Medulla oblongata (tissue), 1 donor: ENCODE measurements at regions not wholly inside any gene's neighbourhood (a gene's known extent, or its start where the extent isn't known, plus 50 kb on each side); places are given as distances from the start of the nearest gene placed in this dataset.

ENCODE experiments used
- DNase-seq: peaks from one replicate; pipeline ENCODE4 v3.0.0-alpha.2; 2015; ENCODE audit errors: extremely low spot score

- no peak for DNase-seq
Observed at GRCh38 chr16:13291591-13292333, 390.4 kb downstream of the SHISA9 start.

DNA sequence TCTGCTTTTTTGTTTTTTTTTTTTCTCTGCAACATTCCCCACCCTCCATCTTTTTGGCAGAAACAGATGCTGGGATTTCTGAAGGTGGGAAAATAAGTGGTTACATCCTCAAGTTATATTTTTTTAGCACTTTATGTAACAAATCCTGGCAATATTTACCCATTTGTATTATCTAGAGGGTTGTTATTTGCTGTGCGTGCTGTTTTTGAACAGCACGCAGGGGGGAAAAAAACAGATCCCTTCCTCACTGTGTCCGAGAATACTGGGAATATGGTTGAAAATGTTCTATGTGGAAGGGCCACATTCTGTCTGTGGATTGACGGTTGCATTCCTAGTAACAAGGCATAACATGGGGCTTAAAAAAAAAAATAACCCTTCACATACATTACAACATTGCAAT is 394.8 kb downstream of the SHISA9 start:
- no peak for DNase-seq

- no peak for DNase-seq
Observed at GRCh38 chr16:13298666-13299065, 397.3 kb downstream of the SHISA9 start.

DNA sequence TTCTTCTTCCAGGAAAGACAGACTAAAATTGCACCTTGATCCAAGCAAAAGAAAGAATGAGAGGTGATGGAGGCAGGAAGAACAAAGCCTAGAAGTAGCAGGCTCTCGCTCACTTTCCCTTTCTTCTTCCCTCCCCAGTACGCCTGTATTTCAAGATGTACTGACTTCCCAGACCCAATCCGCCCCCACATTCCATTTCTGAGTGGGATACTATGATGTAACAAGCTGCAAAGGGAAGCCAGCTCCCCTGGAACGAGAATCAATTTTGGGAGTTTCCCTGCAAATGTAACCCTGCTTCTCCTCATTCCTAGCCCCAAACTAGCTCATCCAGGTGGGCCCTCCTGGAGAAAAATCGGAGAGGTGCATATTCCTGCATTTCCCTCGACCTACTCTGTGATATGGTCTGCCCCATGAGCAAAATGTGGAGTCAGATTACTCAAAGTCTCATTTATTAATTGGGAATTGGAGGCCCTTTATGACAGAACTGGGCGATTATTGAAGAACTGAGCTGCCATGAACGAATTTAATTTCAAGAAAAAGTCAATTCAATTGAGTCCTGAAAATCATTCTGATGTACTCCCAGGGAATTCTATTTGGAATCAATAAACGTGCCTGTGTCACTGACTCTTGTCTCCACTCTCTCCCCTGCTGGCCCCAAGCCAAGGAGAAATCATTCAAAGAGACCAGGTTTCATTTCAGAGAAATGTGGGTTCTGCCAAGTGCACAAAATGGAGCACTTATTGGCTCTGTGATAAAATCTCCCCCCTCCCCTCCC is 398.9 kb downstream of the SHISA9 start:
- no peak for DNase-seq

DNA sequence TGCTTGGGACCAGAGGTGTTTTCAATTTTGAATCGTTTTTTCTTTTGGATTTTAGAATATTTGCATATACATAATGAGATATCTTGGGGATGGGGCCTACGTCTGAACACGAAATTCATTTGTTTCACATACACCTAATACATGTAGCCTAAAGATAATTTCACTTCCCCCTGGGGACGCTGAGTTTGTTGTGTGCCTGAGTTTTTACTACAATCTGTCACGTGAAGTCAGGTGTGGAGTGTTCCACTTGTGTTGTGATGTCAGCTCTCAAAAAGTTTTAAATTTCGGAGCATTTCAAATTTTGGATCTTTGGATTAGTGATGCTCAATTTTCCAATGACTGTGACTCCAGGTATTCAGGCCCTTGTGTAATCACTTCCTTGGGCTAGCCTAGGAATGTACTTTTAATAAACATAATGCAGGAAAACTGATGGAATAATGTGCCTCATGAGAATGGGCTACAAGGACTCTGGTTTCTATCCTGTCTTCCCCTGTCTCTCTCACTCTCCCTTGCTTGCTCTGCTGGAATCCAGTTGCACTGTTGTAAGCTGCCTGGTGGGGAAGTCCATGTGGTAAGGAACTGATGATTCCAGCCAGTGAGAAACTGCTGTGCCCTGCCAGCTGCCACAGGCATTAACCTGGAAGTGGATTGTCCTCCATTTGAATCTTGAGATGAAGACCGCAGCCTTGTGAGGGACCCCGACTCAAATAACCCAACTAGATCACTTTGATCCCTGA is 403.8 kb downstream of the SHISA9 start:
- DNase-seq = no peak

DNA sequence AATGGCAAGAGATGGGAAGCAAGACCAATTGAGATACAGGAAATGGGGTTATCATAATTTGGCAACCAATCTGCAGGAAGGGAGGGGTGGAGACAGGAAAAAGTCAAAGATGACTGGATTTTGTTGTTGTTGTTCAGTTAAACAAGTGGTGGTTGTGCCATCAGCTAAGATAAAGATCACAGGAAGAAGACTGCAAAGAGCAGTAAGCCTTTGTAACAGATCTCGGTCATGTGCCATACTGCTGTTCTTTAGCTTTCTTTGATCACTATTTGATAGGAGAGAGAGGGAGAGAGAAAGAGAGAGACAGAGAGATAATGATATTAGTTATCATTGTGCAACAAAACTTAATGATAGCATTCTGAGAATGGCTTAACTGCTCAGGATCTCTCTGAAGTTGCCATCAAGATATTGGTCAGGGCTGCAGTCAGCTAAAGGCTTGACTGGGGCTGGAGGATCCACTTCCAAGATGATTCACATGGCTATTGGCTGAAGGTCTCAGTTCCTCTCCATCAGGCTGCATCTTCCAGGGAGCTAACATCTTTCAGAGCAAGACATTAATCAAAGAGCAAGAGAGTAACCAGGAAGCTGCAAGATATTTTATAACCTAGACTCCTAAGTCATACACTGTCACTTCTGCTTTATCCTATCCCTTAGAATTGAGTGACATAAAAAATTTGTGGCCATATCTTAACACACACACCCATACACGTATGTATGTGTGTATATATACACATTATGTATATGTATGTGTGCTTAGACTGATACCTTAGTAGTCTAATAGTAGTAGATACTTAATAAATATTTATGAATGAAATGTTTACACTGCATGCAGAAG is 405.0 kb downstream of the SHISA9 start:
- DNase-seq = no peak

- no peak for DNase-seq
Observed at GRCh38 chr16:13307255-13307654, 405.9 kb downstream of the SHISA9 start.

- no peak for DNase-seq
Observed at GRCh38 chr16:13307851-13308250, 406.5 kb downstream of the SHISA9 start.

DNA sequence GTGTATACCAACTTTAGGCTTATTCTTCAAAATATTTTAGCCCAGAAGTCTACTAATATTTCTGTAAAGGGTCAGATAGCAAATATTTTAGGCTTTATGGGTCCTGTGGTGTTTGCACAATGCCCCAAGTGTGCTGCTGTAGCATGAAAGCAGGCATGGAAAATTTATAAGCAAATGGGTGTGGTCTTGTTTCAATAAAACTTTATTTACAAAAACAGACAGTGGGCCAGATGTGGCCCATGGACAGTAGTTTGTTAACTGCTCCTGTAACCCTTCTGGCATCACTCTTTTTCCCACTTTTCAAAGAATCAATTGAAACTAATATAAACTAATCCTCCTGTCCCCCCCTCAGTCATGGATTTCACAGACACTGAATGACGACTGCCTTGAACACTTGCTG is 410.7 kb downstream of the SHISA9 start:
- DNase-seq = no peak

DNA sequence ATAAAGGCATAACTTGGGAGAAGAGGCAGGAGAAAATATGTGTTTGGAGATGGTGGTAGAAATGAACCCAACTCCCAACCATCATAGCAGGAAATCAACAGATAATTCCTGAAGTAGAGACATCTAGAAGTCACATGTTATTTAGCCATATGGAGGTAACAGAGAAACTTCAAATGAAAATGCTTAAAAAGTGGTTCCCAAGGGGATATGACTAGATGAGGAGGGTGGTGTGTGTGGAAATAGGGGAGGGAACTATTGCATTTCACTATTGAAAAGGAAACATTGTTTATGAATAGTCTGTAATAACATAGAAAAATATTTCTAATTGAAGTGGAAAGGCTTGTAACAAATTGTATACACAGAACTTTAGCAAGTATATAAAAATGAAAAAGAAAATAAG is 412.0 kb downstream of the SHISA9 start:
- DNase-seq = no peak

- no peak for DNase-seq
Observed at GRCh38 chr16:13314633-13315032, 413.2 kb downstream of the SHISA9 start.

DNA sequence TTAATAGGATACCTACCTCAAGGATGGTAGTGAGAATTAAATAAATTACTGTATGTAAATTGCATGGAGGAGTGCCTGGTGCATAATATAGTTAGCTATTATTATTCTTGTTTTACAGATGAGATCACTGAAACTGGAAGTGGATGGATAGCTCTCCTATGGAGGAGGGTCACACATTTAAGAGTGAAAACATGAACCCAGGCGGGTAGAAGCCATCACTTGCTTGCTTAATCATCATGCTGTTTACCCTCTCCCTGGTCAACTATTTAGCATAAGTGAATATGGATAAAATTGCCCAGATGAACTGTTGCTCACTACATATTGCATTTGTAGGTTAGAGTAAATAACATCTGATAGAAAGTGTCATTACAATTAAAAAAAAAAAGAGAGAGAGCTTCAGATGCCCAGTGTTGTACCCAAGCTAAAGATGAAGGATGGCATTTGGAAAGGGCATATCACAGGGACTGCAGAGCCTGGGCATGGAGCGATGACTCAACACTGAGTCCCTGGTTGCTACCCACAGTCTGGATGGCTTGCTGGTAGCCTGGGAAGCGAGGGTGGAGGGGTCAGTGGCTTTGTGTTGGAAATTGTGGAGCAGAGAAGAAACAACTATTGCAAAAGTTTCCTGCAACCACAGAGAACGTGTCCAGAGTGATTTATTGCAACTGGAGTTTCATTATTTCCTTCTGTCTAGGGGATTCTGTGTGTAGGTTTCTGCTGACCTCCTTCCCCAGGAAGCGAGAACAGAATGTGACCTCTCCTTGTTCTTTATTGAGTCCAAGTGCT is 414.4 kb downstream of the SHISA9 start:
- no peak for DNase-seq

DNA sequence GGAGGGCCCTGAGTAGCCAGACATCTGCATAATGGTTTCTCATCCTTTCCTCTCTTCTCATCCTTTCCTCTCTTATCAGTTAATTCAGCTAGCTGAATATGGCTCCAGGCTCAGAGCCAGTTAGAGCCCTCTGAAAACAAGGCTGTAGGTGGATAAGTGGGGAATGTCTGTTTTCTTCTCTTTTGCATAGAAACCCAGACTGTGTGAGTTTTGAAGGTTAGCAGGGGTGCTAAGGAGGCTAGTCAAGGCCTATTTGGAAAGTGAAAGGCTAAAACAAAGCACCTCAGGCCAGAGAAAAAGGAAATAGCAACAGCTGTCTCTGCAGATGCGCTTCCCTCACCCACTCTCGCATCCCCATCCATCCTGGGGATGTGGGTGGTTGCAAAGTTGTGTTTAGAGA is 420.9 kb downstream of the SHISA9 start:
- no peak for DNase-seq

DNA sequence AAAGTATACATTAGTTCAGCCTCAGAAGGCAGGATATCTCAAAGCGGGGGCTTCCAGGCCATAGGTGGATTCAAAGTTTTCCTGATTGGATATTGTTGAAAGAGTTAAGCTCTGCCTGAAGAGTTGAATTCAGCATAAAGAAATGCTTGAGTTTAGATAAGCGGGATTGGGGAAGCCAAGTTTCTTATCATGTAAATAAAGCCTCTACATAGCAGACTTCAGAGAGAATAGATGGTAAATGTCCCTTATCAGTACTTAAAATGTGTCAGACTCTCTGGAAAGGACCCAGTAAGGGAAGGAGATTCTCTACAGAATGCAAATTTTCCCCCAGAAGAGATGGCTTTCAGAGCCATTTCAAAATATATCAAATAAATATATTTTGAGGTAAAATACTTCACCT is 423.5 kb downstream of the SHISA9 start:
- no peak for DNase-seq

- no peak for DNase-seq
Observed at GRCh38 chr16:13325396-13325795, 424.0 kb downstream of the SHISA9 start.

DNA sequence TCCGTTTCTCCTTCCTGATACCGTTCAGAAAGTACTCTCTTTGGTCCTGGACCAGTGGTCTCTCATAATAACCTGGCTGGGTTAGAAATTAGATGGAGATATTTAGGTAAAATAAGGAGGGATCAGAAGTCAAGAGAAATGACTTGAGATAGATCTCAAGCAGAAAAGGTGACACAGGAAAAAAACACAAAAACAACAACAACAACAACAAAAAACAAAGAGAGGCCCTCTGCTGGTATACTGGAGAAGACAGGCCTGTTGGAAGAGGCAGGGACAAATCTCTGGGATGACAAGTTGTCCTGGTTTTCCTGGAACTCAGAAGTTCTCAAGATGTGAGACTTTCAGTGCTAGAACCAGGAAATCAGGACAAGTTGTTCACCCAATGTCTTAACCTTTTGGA is 430.5 kb downstream of the SHISA9 start:
- DNase-seq = no peak

DNA sequence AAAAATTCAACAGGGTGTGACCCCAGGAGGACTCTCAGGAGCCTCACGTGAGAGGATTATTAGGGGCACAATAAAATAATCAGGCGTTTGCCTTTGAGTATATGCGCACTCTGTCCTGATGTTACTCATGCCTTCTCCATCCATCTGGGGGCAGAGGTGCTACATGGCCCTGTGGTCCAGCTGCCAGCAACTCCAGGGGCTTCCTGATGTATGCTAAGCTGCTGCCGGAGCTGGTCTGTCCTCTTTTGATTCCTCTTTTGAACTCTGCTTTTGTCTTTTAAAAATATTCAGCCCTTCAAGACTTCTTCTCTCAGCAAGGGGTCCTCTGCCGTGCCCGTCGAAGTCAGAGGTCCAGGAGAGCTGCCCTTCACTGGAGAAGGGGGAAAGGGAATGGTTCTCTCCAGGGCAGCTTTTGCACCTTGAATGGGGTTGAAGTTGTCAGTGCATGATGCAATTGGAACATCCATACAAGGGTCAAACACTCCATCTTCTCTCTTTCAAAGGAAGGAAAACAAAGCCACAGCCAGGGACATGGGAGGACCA is 431.4 kb downstream of the SHISA9 start:
- no peak for DNase-seq

DNA sequence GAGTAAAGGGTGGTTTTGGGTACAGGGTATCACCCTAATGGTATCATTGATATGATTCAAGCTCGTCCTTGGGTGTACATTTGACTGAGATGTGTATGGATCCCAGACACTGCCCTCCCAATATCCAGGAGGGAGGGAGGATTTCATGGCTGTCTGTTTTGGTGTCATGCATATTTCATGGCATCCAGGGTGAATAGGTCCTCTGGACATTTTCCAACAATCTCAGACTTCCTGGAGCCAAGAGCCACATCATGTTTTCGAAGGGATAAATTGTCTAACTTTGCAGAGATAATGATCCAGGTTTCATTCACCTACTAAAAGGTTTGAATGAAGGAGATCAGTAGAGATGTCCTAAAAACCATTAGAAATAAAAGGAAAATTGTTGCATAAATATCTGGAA is 431.9 kb downstream of the SHISA9 start:
- no peak for DNase-seq

GRCh38 chr16:13335879-13336278 is 434.5 kb downstream of the SHISA9 start:
- DNase-seq = no peak

DNA sequence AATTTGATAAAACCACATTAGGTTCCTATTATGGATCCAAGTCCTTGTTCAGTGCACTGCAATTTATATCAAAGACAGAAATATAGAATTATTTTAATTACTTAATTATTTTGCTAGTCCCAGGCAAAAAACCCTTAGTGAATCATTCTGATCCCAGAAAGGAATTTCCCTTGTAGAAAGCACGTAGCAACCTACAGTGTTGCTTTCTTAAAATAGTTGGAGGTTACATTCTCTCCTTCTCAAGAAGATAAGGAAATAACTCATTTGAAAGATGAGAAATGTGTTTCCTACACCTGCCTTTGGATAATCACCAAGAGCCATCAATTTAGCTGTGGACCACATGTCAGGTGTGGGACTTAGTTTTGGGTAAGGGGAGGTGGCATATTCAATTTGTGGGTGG is 434.9 kb downstream of the SHISA9 start:
- DNase-seq = no peak
